Parathyroid adenoma (tissue), 2 donors: ENCODE measurements at regions not wholly inside any gene's neighbourhood (a gene's known extent, or its start where the extent isn't known, plus 50 kb on each side); places are given as distances from the start of the nearest gene placed in this dataset.

Source experiments
- H2AFZ ChIP-seq: fragments of 300-600 bp; sonication (generic); one replicate; pipeline ENCODE4 v1.7.0; 2017; ENCODE audit warnings: antibody characterized with exemption, mild to moderate bottlenecking
- H3K27ac ChIP-seq: fragments of 300-600 bp; sonication (generic); one replicate; pipeline ENCODE4 v1.7.0; 2017
- H3K27me3 ChIP-seq: fragments of 300-600 bp; sonication (generic); one replicate; pipeline ENCODE4 v1.7.0; 2017; ENCODE audit warnings: low read length; ENCODE audit not compliant: control insufficient read depth, insufficient read depth
- H3K36me3 ChIP-seq: fragments of 300-600 bp; sonication (generic); one replicate; pipeline ENCODE4 v1.7.0; 2017; ENCODE audit warnings: low read length; ENCODE audit not compliant: control insufficient read depth, insufficient read depth
- H3K4me1 ChIP-seq: fragments of 300-600 bp; sonication (generic); one replicate; pipeline ENCODE4 v1.7.0; 2017; ENCODE audit warnings: control low read depth
- H3K4me2 ChIP-seq: fragments of 300-600 bp; sonication (generic); one replicate; pipeline ENCODE4 v1.7.0; 2017; ENCODE audit warnings: low read length
- H3K4me3 ChIP-seq: fragments of 300-600 bp; sonication (generic); one replicate; pipeline ENCODE4 v1.7.0; 2017; ENCODE audit warnings: low read depth, low read length
- H3K79me2 ChIP-seq: fragments of 300-600 bp; sonication (generic); one replicate; pipeline ENCODE4 v1.7.0; 2017; ENCODE audit warnings: control low read depth
- H3K9ac ChIP-seq: fragments of 300-600 bp; sonication (generic); one replicate; pipeline ENCODE4 v1.7.0; 2017; ENCODE audit warnings: mild to moderate bottlenecking
- H3K9me3 ChIP-seq: fragments of 300-600 bp; sonication (generic); one replicate; pipeline ENCODE4 v1.7.0; 2017; ENCODE audit warnings: low read length; ENCODE audit not compliant: control insufficient read depth
- CTCF ChIP-seq: fragments of 300-600 bp; sonication (generic); IDR thresholded peaks from one replicate; pipeline ENCODE4 v1.7.0; 2017; ENCODE audit warnings: antibody characterized with exemption, mild to moderate bottlenecking
- donor health status: primary hyperparathyroidism.

GRCh38 chr21:15645830-15646229 is 84.0 kb upstream of the USP25 start:
- H3K9ac ChIP-seq: no peak overlapping the region
- H3K4me3 ChIP-seq: no peak overlapping the region
- no peaks in the 10 kb centered on the region for H3K27me3 ChIP-seq
- H3K4me2 ChIP-seq: no peak overlapping the region
- H3K9me3 ChIP-seq: no peaks in the 10 kb centered on the region
- no peaks in the 10 kb centered on the region for H3K4me1 ChIP-seq
- no peaks in the 10 kb centered on the region for H3K36me3 ChIP-seq
- H3K27ac ChIP-seq: no peak overlapping the region
- H2AFZ ChIP-seq: no peak overlapping the region
- no peaks in the 10 kb centered on the region for H3K79me2 ChIP-seq
- TF ChIP-seq CTCF: no peak

GRCh38 chr21:15650735-15651134 is 79.0 kb upstream of the USP25 start:
- Histone ChIP-seq H3K27ac (no peak overlapping the region), H2AFZ (no peak overlapping the region), H3K4me1 (no peaks in the 10 kb centered on the region), H3K9me3 (no peaks in the 10 kb centered on the region), H3K9ac (no peak overlapping the region), H3K79me2 (no peaks in the 10 kb centered on the region), H3K4me3 (no peak overlapping the region), H3K36me3 (no peaks in the 10 kb centered on the region), H3K27me3 (no peaks in the 10 kb centered on the region), H3K4me2 (no peak overlapping the region)
- no peak for TF ChIP-seq CTCF

- no peak overlapping the region for H3K27ac ChIP-seq
- H3K36me3 ChIP-seq: no peaks in the 10 kb centered on the region
- H3K9ac ChIP-seq: no peak overlapping the region
- no peaks in the 10 kb centered on the region for H3K4me1 ChIP-seq
- no peak for TF ChIP-seq CTCF
- no peaks in the 10 kb centered on the region for H3K27me3 ChIP-seq
- H3K79me2 ChIP-seq: no peaks in the 10 kb centered on the region
- no peak overlapping the region for H3K4me2 ChIP-seq
- H2AFZ ChIP-seq: no peak overlapping the region
- H3K4me3 ChIP-seq: no peak overlapping the region
- H3K9me3 ChIP-seq: no peaks in the 10 kb centered on the region
Observed at GRCh38 chr21:15651172-15651571, 78.6 kb upstream of the USP25 start.

- Histone ChIP-seq H3K4me3 (no peak overlapping the region), H3K9ac (no peak overlapping the region), H3K36me3 (no peaks in the 10 kb centered on the region), H3K4me1 (no peaks in the 10 kb centered on the region), H3K27me3 (no peaks in the 10 kb centered on the region), H3K9me3 (no peaks in the 10 kb centered on the region), H2AFZ (no peak overlapping the region), H3K27ac (no peak overlapping the region), H3K79me2 (no peaks in the 10 kb centered on the region), H3K4me2 (no peak overlapping the region)
- TF ChIP-seq CTCF: no peak
Observed at GRCh38 chr21:15653710-15654109, 76.1 kb upstream of the USP25 start.

GRCh38 chr21:15654171-15654570 is 75.6 kb upstream of the USP25 start:
- TF ChIP-seq CTCF: no peak
- H3K79me2 ChIP-seq: no peaks in the 10 kb centered on the region
- H3K27me3 ChIP-seq: no peaks in the 10 kb centered on the region
- no peak overlapping the region for H3K9ac ChIP-seq
- H3K27ac ChIP-seq: no peak overlapping the region
- no peak overlapping the region for H3K4me3 ChIP-seq
- H3K4me2 ChIP-seq: no peak overlapping the region
- no peaks in the 10 kb centered on the region for H3K36me3 ChIP-seq
- H3K4me1 ChIP-seq: no peaks in the 10 kb centered on the region
- no peak overlapping the region for H2AFZ ChIP-seq
- no peaks in the 10 kb centered on the region for H3K9me3 ChIP-seq
